GM12873 (cell line): ENCODE measurements at regions not wholly inside any gene's neighbourhood (a gene's known extent, or its start where the extent isn't known, plus 50 kb on each side); places are given as distances from the start of the nearest gene placed in this dataset.

Experiments
- TF ChIP-seq, protein P1 (sequence below): IDR thresholded peaks from 2 replicates; pipeline ENCODE4 v1.5.1; 2012; ENCODE audit warnings: low read depth, mild to moderate bottlenecking, moderate library complexity, low read length, control low read depth; ENCODE audit not compliant: insufficient read depth; ENCODE audit errors: missing control alignments

GRCh38 chr14:87815121-87815520 lies 177.9 kb downstream of the GALC start:
- TF ChIP-seq, protein P1, sequence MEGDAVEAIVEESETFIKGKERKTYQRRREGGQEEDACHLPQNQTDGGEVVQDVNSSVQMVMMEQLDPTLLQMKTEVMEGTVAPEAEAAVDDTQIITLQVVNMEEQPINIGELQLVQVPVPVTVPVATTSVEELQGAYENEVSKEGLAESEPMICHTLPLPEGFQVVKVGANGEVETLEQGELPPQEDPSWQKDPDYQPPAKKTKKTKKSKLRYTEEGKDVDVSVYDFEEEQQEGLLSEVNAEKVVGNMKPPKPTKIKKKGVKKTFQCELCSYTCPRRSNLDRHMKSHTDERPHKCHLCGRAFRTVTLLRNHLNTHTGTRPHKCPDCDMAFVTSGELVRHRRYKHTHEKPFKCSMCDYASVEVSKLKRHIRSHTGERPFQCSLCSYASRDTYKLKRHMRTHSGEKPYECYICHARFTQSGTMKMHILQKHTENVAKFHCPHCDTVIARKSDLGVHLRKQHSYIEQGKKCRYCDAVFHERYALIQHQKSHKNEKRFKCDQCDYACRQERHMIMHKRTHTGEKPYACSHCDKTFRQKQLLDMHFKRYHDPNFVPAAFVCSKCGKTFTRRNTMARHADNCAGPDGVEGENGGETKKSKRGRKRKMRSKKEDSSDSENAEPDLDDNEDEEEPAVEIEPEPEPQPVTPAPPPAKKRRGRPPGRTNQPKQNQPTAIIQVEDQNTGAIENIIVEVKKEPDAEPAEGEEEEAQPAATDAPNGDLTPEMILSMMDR = no peak

- TF ChIP-seq, protein P1 = no peak
Observed at GRCh38 chr14:87813686-87814085, 179.3 kb downstream of the GALC start.

DNA sequence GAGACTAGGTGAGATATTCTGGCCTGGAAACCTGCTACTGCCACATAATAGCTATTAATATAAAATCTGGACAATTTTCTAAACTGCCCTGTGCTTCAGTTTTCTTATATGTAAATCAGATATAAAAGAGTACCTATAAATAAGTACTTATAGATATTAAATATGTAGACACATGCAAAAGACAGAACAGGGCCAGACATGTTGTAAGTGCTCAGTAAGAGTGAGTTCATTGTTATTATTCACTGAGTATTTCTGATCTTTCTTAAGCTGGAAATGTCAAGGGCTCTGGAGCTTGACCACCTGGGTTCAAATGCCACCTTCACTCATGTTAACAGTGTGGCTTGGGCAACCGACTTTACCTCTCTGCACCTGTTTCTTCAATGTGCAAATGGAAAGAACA lies 179.8 kb downstream of the GALC start:
- TF ChIP-seq, protein P1 = no peak

DNA sequence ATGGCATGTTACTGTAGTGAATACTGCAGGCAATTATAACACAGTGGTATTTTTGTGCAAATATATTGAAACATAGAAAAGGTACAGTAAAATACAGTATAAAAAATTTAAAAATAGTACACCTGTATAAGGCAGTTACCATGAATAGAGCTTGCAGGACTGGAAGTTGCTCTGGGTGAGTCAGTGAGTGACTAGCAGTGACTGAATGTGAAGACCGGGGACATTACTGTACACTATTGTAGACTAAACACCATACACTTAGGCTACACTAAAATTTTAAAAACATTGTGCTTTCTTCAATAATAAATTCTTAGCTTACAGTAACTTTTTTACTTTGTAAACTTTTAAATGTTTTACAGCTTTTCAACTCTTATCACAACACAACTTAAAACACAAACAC lies 181.7 kb downstream of the GALC start:
- TF ChIP-seq, protein P1 = no peak

DNA sequence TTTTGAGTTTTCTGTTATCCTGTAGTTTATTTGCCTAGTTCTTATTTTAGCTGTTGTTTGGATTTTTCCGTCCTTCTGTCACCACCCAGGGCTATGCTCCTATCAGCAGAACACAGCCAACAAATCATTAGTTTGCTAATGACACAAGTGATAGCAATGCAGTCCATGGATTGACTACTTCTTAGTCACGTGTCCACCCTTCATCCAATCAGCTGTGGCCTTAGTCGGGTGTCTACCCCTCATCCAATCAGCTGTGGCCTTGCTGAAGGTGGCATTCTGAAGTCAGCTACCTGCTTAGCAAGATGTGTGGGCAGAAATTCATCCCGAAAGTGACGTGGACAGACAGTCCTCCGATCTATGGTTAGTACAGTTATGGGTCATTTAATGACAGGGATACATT lies 182.3 kb downstream of the GALC start:
- TF ChIP-seq, protein P1 = no peak

- TF ChIP-seq, protein P1 = no peak
Observed at GRCh38 chr14:87809261-87809660, 183.7 kb downstream of the GALC start.

DNA sequence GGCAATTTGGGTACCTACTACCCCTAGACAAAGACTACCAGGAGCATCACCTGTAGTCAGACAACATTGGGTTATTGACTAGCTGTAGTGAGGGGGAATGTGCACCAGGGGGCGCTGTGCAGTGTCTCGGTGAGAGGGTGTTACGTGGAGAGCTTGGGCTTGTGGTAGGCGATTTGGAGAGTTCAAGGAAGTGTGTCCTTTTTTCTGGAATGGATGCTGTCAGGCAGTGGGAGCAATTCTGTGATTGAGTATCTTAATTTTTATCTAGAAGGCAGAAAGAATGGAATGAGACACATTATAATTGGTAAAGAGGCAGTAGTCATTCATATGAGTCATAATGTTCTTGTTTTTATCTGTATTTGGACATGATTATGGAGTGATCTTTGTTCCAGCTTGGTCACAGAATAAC lies 187.7 kb downstream of the GALC start:
- TF ChIP-seq, protein P1 = peak; percentile 86
